SU-DHL-6 (cell line): ENCODE measurements at regions not wholly inside any gene's neighbourhood (a gene's known extent, or its start where the extent isn't known, plus 50 kb on each side); places are given as distances from the start of the nearest gene placed in this dataset.

Experiments used
- H2AFZ ChIP-seq: fragments of 200-600 bp; sonication (generic); 2 replicates; pipeline ENCODE4 v1.6.1; 2014; ENCODE audit warnings: low read depth, mild to moderate bottlenecking, moderate library complexity, mixed read lengths, antibody characterized with exemption, low read length; ENCODE audit not compliant: severe bottlenecking
- H3F3A ChIP-seq: fragments of 200-600 bp; shearing (Covaris generic); 2 replicates; pipeline ENCODE4 v1.6.0; 2016; ENCODE audit warnings: antibody characterized with exemption, mild to moderate bottlenecking; ENCODE audit not compliant: insufficient read depth
- H3K27ac ChIP-seq: fragments of 200-600 bp; sonication (generic); 2 replicates; pipeline ENCODE4 v1.5.1; 2016; ENCODE audit warnings: low read depth, mild to moderate bottlenecking, low read length, moderate library complexity, mixed read lengths
- H3K27me3 ChIP-seq: fragments of 200-600 bp; sonication (generic), shearing (Covaris generic); 2 replicates; pipeline ENCODE4 v1.6.0; 2014; ENCODE audit warnings: mild to moderate bottlenecking, low read length
- H3K36me3 ChIP-seq: fragments of 200-600 bp; sonication (generic); 2 replicates; pipeline ENCODE4 v1.6.1; 2014; ENCODE audit warnings: mild to moderate bottlenecking, low read length, mixed read lengths
- H3K4me2 ChIP-seq: fragments of 300-600, 200-600 bp; shearing (Covaris generic), sonication (generic); 2 replicates; pipeline ENCODE4 v1.6.0; 2014; ENCODE audit warnings: low read length, low read depth, mild to moderate bottlenecking; ENCODE audit not compliant: poor library complexity, severe bottlenecking
- H3K4me3 ChIP-seq: fragments of 200-600 bp; sonication (generic); 2 replicates; pipeline ENCODE4 v1.5.1; 2014; ENCODE audit warnings: antibody characterized with exemption, low read length, mild to moderate bottlenecking, mixed read lengths; ENCODE audit not compliant: insufficient read depth, poor library complexity, severe bottlenecking
- H3K79me2 ChIP-seq: fragments of 200-600 bp; sonication (generic); 2 replicates; pipeline ENCODE4 v1.6.1; 2014; ENCODE audit warnings: mild to moderate bottlenecking, low read length, moderate library complexity; ENCODE audit not compliant: insufficient read depth
- H3K9ac ChIP-seq: fragments of 200-600 bp; sonication (generic); 2 replicates; pipeline ENCODE4 v1.7.0; 2014; ENCODE audit warnings: mild to moderate bottlenecking, low read length
- H3K9me2 ChIP-seq: fragments of 200-600 bp; sonication (generic); replicated peaks from 2 replicates; pipeline ENCODE4 v1.6.1; 2014; ENCODE audit warnings: low read length; ENCODE audit not compliant: insufficient read depth
- H3K9me3 ChIP-seq: fragments of 200-600 bp; sonication (generic); 2 replicates; pipeline ENCODE4 v1.6.1; 2014; ENCODE audit warnings: low read length, mixed read lengths; ENCODE audit not compliant: insufficient read depth
- H4K20me1 ChIP-seq: fragments of 200-600 bp; sonication (generic); 2 replicates; pipeline ENCODE4 v1.6.1; 2014; ENCODE audit warnings: low read depth, mild to moderate bottlenecking, antibody characterized with exemption, low read length, moderate library complexity, mixed read lengths
- EZH2phosphoT487 ChIP-seq: fragments of 200-600 bp; sonication (generic), shearing (Covaris generic); conservative IDR thresholded peaks from 2 replicates; pipeline ENCODE4 v1.6.1; 2018; ENCODE audit warnings: mild to moderate bottlenecking, antibody characterized with exemption, low read length, moderate library complexity, mixed read lengths
- TF ChIP-seq, protein P1 (sequence below): fragments of 200-600 bp; sonication (generic); IDR thresholded peaks from one replicate; pipeline ENCODE4 v1.5.1; 2017; ENCODE audit warnings: antibody characterized with exemption, mild to moderate bottlenecking, low read length, moderate library complexity; ENCODE audit not compliant: insufficient read depth, poor library complexity, severe bottlenecking

GRCh38 chr4:17376205-17376604, 135.7 kb downstream of the QDPR start:
- Histone ChIP-seq H3K4me2 (no peak overlapping the region), H3F3A (no peaks in the 10 kb centered on the region)
- TF ChIP-seq, protein P1, sequence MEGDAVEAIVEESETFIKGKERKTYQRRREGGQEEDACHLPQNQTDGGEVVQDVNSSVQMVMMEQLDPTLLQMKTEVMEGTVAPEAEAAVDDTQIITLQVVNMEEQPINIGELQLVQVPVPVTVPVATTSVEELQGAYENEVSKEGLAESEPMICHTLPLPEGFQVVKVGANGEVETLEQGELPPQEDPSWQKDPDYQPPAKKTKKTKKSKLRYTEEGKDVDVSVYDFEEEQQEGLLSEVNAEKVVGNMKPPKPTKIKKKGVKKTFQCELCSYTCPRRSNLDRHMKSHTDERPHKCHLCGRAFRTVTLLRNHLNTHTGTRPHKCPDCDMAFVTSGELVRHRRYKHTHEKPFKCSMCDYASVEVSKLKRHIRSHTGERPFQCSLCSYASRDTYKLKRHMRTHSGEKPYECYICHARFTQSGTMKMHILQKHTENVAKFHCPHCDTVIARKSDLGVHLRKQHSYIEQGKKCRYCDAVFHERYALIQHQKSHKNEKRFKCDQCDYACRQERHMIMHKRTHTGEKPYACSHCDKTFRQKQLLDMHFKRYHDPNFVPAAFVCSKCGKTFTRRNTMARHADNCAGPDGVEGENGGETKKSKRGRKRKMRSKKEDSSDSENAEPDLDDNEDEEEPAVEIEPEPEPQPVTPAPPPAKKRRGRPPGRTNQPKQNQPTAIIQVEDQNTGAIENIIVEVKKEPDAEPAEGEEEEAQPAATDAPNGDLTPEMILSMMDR, result no peak
- TF ChIP-seq EZH2phosphoT487, result no peak

GRCh38 chr4:17373666-17374065, 138.2 kb downstream of the QDPR start:
- no peaks in the 10 kb centered on the region for H3K79me2 ChIP-seq
- H4K20me1 ChIP-seq, result no peaks in the 10 kb centered on the region
- no peaks in the 10 kb centered on the region for H3K9me2 ChIP-seq
- no peak overlapping the region for H3K27ac ChIP-seq
- no peaks in the 10 kb centered on the region for H3K36me3 ChIP-seq
- H2AFZ ChIP-seq, result no peak overlapping the region
- H3K4me2 ChIP-seq, result no peak overlapping the region
- H3K9me3 ChIP-seq, result no peaks in the 10 kb centered on the region
- H3K4me3 ChIP-seq, result no peak overlapping the region
- H3K9ac ChIP-seq, result no peak overlapping the region
- no peaks in the 10 kb centered on the region for H3F3A ChIP-seq
- TF ChIP-seq, protein P1, result no peak
- no peak for TF ChIP-seq EZH2phosphoT487
- H3K27me3 ChIP-seq, result no peaks in the 10 kb centered on the region

More at GRCh38 chr4:17376205-17376604, 135.7 kb downstream of the QDPR start:
- Histone ChIP-seq H3K9me3 (no peaks in the 10 kb centered on the region), H3K36me3 (no peaks in the 10 kb centered on the region), H4K20me1 (no peaks in the 10 kb centered on the region), H2AFZ (no peak overlapping the region), H3K9me2 (no peaks in the 10 kb centered on the region), H3K27me3 (no peaks in the 10 kb centered on the region), H3K9ac (no peak overlapping the region), H3K4me3 (no peak overlapping the region), H3K79me2 (no peaks in the 10 kb centered on the region), H3K27ac (no peak overlapping the region)

- Histone ChIP-seq H2AFZ (no peak overlapping the region), H3K36me3 (no peaks in the 10 kb centered on the region), H3K4me3 (no peak overlapping the region), H4K20me1 (no peaks in the 10 kb centered on the region), H3K9me3 (no peaks in the 10 kb centered on the region), H3K79me2 (no peaks in the 10 kb centered on the region), H3K4me2 (no peak overlapping the region), H3K9ac (no peak overlapping the region), H3K27me3 (no peaks in the 10 kb centered on the region; the same call in 1 of the 2 replicates), H3K9me2 (no peaks in the 10 kb centered on the region), H3F3A (no peaks in the 10 kb centered on the region), H3K27ac (no peak overlapping the region)
- no peak for TF ChIP-seq EZH2phosphoT487
- TF ChIP-seq, protein P1, result no peak
Observed at GRCh38 chr4:17370818-17371217, 141.1 kb downstream of the QDPR start.
